Stimulated activated naive CD8-positive, alpha-beta T cell treated with anti-CD3 and anti-CD28 coated beads, Interleukin-15, amount 100 ng/mL, for 72 hours (primary cell): ENCODE measurements at regions not wholly inside any gene's neighbourhood (a gene's known extent, or its start where the extent isn't known, plus 50 kb on each side); places are given as distances from the start of the nearest gene placed in this dataset.

Experiments used
- ATAC-seq: fragments of 150-1000 bp; cut with Tn5 transposase; 2 replicates; pipeline ENCODE4 v1.10.0; 2021; ENCODE audit warnings: mild to moderate bottlenecking, moderate library complexity
- DNase-seq, 2 donors: peaks; one replicate each; pipeline ENCODE4 v3.0.0; 2021 to 2022
- H3K27ac Mint-ChIP-seq, 2 donors: one replicate each; pipeline ENCODE4 v1.8.0; 2022; ENCODE audit warnings: mild to moderate bottlenecking in 2 of 2, mixed read lengths in 2 of 2, moderate library complexity in 2 of 2
- H3K27me3 Mint-ChIP-seq: one replicate; pipeline ENCODE4 v1.8.0; 2022; ENCODE audit warnings: mixed read lengths
- H3K4me1 Mint-ChIP-seq: one replicate; pipeline ENCODE4 v1.8.0; 2022; ENCODE audit warnings: mild to moderate bottlenecking, mixed read lengths
- H3K4me3 Mint-ChIP-seq, 2 donors: one replicate each; pipeline ENCODE4 v1.8.0; 2022; ENCODE audit warnings: mild to moderate bottlenecking in 2 of 2, mixed read lengths in 2 of 2, moderate library complexity in 1 of 2
- H3K9me3 Mint-ChIP-seq, 2 donors: one replicate each; pipeline ENCODE4 v1.8.0; 2022; ENCODE audit warnings: mixed read lengths in 2 of 2

GRCh38 chr13:108360139-108360538 is 90.6 kb downstream of the TNFSF13B start:
- peaks cover 29% of the 10 kb centered on the region for H3K27me3 Mint-ChIP-seq

GRCh38 chr13:108361769-108362168 is 92.3 kb downstream of the TNFSF13B start:
- DNase-seq, result no peak
- H3K27ac Mint-ChIP-seq, result no peak overlapping the region
- H3K27me3 Mint-ChIP-seq, result peaks cover 29% of the 10 kb centered on the region
- no peak for ATAC-seq
- H3K4me1 Mint-ChIP-seq, result no peaks in the 10 kb centered on the region
- no peaks in the 10 kb centered on the region for H3K9me3 Mint-ChIP-seq
- no peak overlapping the region for H3K4me3 Mint-ChIP-seq

More at GRCh38 chr13:108360139-108360538, 90.6 kb downstream of the TNFSF13B start:
- no peaks in the 10 kb centered on the region for H3K4me1 Mint-ChIP-seq
- no peaks in the 10 kb centered on the region for H3K9me3 Mint-ChIP-seq
- no peak for DNase-seq
- H3K4me3 Mint-ChIP-seq, result no peak overlapping the region
- H3K27ac Mint-ChIP-seq, result no peak overlapping the region
- no peak for ATAC-seq

GRCh38 chr13:108363666-108364065 is 94.1 kb downstream of the TNFSF13B start:
- no peak for DNase-seq
- peaks cover 29% of the 10 kb centered on the region for H3K27me3 Mint-ChIP-seq
- peaks cover 3 to 4% of the 10 kb centered on the region in 2 donors for H3K9me3 Mint-ChIP-seq
- H3K4me3 Mint-ChIP-seq, result no peak overlapping the region
- H3K27ac Mint-ChIP-seq, result no peak overlapping the region
- no peaks in the 10 kb centered on the region for H3K4me1 Mint-ChIP-seq
- no peak for ATAC-seq

- no peaks in the 10 kb centered on the region for H3K4me1 Mint-ChIP-seq
- ATAC-seq (no peak), DNase-seq (no peak)
- no peak overlapping the region for H3K27ac Mint-ChIP-seq
- H3K9me3 Mint-ChIP-seq, result peaks cover 6 to 8% of the 10 kb centered on the region in 2 donors
- peaks cover 29% of the 10 kb centered on the region for H3K27me3 Mint-ChIP-seq
- H3K4me3 Mint-ChIP-seq, result no peak overlapping the region
These were observed 95.7 kb downstream of the TNFSF13B start for GRCh38 chr13:108365255-108365654.

- ATAC-seq, result no peak
These were observed 98.9 kb downstream of the TNFSF13B start for GRCh38 chr13:108368250-108368905.

GRCh38 chr13:108369412-108369811 is 99.9 kb downstream of the TNFSF13B start:
- Mint-ChIP-seq H3K4me3 (no peak overlapping the region), H3K4me1 (no peaks in the 10 kb centered on the region), H3K27me3 (peaks cover 9% of the 10 kb centered on the region), H3K27ac (no peak overlapping the region), H3K9me3 (peaks cover 8 to 11% of the 10 kb centered on the region in 2 donors)
- ATAC-seq (no peak), DNase-seq (no peak)

More at GRCh38 chr13:108368250-108368905, 98.9 kb downstream of the TNFSF13B start:
- Mint-ChIP-seq H3K4me1 (no peaks in the 10 kb centered on the region), H3K27ac (no peak overlapping the region), H3K27me3 (peaks cover 18% of the 10 kb centered on the region), H3K9me3 (peaks cover 8 to 11% of the 10 kb centered on the region in 2 donors), H3K4me3 (no peak overlapping the region)
- no peak for DNase-seq

- Mint-ChIP-seq H3K4me1 (no peaks in the 10 kb centered on the region), H3K4me3 (no peak overlapping the region), H3K27ac (no peak overlapping the region), H3K9me3 (peaks cover 0 to 5% of the 10 kb centered on the region in 2 donors), H3K27me3 (no peaks in the 10 kb centered on the region)
- ATAC-seq, result no peak
- DNase-seq, result no peak
These were observed 105.5 kb downstream of the TNFSF13B start for GRCh38 chr13:108375034-108375433.

GRCh38 chr13:108375772-108376171 is 106.3 kb downstream of the TNFSF13B start:
- no peaks in the 10 kb centered on the region for H3K27me3 Mint-ChIP-seq
- H3K4me1 Mint-ChIP-seq, result no peaks in the 10 kb centered on the region
- DNase-seq, result no peak
- no peak overlapping the region for H3K27ac Mint-ChIP-seq
- peaks cover 0 to 5% of the 10 kb centered on the region in 2 donors for H3K9me3 Mint-ChIP-seq
- no peak overlapping the region for H3K4me3 Mint-ChIP-seq
- no peak for ATAC-seq

GRCh38 chr13:108376308-108376707 is 106.8 kb downstream of the TNFSF13B start:
- DNase-seq (no peak), ATAC-seq (no peak)
- Mint-ChIP-seq H3K9me3 (no peaks in the 10 kb centered on the region), H3K4me1 (no peaks in the 10 kb centered on the region), H3K27me3 (no peaks in the 10 kb centered on the region), H3K4me3 (no peak overlapping the region), H3K27ac (no peak overlapping the region)

GRCh38 chr13:108377646-108378206 is 108.2 kb downstream of the TNFSF13B start:
- DNase-seq, result no peak
- H3K27ac Mint-ChIP-seq, result no peak overlapping the region
- no peak overlapping the region for H3K4me3 Mint-ChIP-seq
- H3K4me1 Mint-ChIP-seq, result no peaks in the 10 kb centered on the region
- no peaks in the 10 kb centered on the region for H3K27me3 Mint-ChIP-seq
- ATAC-seq, result no peak
- H3K9me3 Mint-ChIP-seq, result no peaks in the 10 kb centered on the region

GRCh38 chr13:108383667-108384066 is 114.1 kb downstream of the TNFSF13B start:
- H3K9me3 Mint-ChIP-seq, result no peaks in the 10 kb centered on the region
- no peak for ATAC-seq
- H3K27ac Mint-ChIP-seq, result no peak overlapping the region
- H3K4me1 Mint-ChIP-seq, result no peaks in the 10 kb centered on the region
- no peak overlapping the region for H3K4me3 Mint-ChIP-seq
- no peak for DNase-seq
- H3K27me3 Mint-ChIP-seq, result no peaks in the 10 kb centered on the region

- no peak for DNase-seq
- Mint-ChIP-seq H3K27ac (no peak overlapping the region), H3K9me3 (no peaks in the 10 kb centered on the region)
These were observed 117.6 kb downstream of the TNFSF13B start for GRCh38 chr13:108387156-108387555.

GRCh38 chr13:108402850-108403249 is 133.3 kb downstream of the TNFSF13B start:
- Mint-ChIP-seq H3K27ac (no peak overlapping the region), H3K4me1 (peaks cover 6% of the 10 kb centered on the region), H3K4me3 (no peak overlapping the region), H3K9me3 (peaks cover 0 to 9% of the 10 kb centered on the region in 2 donors), H3K27me3 (no peaks in the 10 kb centered on the region)
- no peak for DNase-seq
- ATAC-seq, result no peak

More at GRCh38 chr13:108387156-108387555, 117.6 kb downstream of the TNFSF13B start:
- no peaks in the 10 kb centered on the region for H3K4me1 Mint-ChIP-seq
- no peak overlapping the region for H3K4me3 Mint-ChIP-seq
- H3K27me3 Mint-ChIP-seq, result no peaks in the 10 kb centered on the region
- no peak for ATAC-seq

- DNase-seq (no peak), ATAC-seq (peak; percentile 77)
- Mint-ChIP-seq H3K4me1 (peaks cover 29% of the 10 kb centered on the region), H3K27me3 (no peaks in the 10 kb centered on the region), H3K27ac (no peak overlapping the region), H3K4me3 (no peak overlapping the region), H3K9me3 (peaks cover 0 to 15% of the 10 kb centered on the region in 2 donors)
These were observed 138.0 kb downstream of the TNFSF13B start for GRCh38 chr13:108407495-108407894.

GRCh38 chr13:108408672-108409071 is 139.2 kb downstream of the TNFSF13B start:
- H3K27ac Mint-ChIP-seq, result no peak overlapping the region

GRCh38 chr13:108409730-108410129 is 140.2 kb downstream of the TNFSF13B start:
- Mint-ChIP-seq H3K4me3 (no peak overlapping the region), H3K9me3 (peaks cover 0 to 15% of the 10 kb centered on the region in 2 donors), H3K4me1 (peaks cover 29% of the 10 kb centered on the region), H3K27me3 (no peaks in the 10 kb centered on the region), H3K27ac (no peak overlapping the region)
- ATAC-seq, result no peak
- DNase-seq, result no peak

More at GRCh38 chr13:108408672-108409071, 139.2 kb downstream of the TNFSF13B start:
- DNase-seq (no peak), ATAC-seq (no peak)
- peaks cover 0 to 15% of the 10 kb centered on the region in 2 donors for H3K9me3 Mint-ChIP-seq
- no peaks in the 10 kb centered on the region for H3K27me3 Mint-ChIP-seq
- no peak overlapping the region for H3K4me3 Mint-ChIP-seq
- H3K4me1 Mint-ChIP-seq, result peaks cover 29% of the 10 kb centered on the region
